ENCODE measurements at regions not wholly inside any gene's neighbourhood (a gene's known extent, or its start where the extent isn't known, plus 50 kb on each side); places are given as distances from the start of the nearest gene placed in this dataset.

DNA sequence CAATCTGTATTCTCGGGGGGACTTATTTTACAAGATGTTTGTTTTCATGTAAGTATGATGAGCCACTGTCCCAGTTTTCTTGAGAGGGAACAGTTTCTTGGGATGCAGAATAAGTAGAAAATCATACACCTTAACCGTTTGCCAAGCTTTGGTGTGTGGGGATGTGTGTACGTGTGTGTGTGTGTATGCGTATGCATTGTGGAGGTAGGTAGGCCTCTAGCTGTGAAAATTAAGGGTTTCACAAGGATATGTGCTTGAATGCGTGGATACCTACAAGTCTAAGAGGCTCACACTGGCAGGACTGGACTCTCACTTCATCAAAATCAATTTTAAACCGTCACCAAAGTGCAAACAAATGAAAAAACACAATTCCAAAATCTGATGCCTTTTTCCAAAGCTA is 204.2 kb upstream of the RBMS1 start:
- TF ChIP-seq, protein P1, sequence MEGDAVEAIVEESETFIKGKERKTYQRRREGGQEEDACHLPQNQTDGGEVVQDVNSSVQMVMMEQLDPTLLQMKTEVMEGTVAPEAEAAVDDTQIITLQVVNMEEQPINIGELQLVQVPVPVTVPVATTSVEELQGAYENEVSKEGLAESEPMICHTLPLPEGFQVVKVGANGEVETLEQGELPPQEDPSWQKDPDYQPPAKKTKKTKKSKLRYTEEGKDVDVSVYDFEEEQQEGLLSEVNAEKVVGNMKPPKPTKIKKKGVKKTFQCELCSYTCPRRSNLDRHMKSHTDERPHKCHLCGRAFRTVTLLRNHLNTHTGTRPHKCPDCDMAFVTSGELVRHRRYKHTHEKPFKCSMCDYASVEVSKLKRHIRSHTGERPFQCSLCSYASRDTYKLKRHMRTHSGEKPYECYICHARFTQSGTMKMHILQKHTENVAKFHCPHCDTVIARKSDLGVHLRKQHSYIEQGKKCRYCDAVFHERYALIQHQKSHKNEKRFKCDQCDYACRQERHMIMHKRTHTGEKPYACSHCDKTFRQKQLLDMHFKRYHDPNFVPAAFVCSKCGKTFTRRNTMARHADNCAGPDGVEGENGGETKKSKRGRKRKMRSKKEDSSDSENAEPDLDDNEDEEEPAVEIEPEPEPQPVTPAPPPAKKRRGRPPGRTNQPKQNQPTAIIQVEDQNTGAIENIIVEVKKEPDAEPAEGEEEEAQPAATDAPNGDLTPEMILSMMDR (IDR thresholded peaks at IDR 0.05), result no peak
- TF ChIP-seq RAD21 (IDR thresholded peaks at IDR 0.05; ENCODE audit: low read length), result no peak
- TF ChIP-seq, protein P2, sequence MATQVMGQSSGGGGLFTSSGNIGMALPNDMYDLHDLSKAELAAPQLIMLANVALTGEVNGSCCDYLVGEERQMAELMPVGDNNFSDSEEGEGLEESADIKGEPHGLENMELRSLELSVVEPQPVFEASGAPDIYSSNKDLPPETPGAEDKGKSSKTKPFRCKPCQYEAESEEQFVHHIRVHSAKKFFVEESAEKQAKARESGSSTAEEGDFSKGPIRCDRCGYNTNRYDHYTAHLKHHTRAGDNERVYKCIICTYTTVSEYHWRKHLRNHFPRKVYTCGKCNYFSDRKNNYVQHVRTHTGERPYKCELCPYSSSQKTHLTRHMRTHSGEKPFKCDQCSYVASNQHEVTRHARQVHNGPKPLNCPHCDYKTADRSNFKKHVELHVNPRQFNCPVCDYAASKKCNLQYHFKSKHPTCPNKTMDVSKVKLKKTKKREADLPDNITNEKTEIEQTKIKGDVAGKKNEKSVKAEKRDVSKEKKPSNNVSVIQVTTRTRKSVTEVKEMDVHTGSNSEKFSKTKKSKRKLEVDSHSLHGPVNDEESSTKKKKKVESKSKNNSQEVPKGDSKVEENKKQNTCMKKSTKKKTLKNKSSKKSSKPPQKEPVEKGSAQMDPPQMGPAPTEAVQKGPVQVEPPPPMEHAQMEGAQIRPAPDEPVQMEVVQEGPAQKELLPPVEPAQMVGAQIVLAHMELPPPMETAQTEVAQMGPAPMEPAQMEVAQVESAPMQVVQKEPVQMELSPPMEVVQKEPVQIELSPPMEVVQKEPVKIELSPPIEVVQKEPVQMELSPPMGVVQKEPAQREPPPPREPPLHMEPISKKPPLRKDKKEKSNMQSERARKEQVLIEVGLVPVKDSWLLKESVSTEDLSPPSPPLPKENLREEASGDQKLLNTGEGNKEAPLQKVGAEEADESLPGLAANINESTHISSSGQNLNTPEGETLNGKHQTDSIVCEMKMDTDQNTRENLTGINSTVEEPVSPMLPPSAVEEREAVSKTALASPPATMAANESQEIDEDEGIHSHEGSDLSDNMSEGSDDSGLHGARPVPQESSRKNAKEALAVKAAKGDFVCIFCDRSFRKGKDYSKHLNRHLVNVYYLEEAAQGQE (IDR thresholded peaks at IDR 0.05; ENCODE audit: low read depth, low read length), result no peak

Data from SK-N-SH (cell line).